ENCODE measurements at regions not wholly inside any gene's neighbourhood (a gene's known extent, or its start where the extent isn't known, plus 50 kb on each side); places are given as distances from the start of the nearest gene placed in this dataset.
"Not testable (repeated sequence)": the region's sequence is repeated elsewhere in the genome, so short reads cannot be mapped to it uniquely, and the experiment has no call there.

- DNase-seq (ENCODE audit: low read depth) = no peak
- no peak overlapping the region for H3K4me3 ChIP-seq (ENCODE audit: control insufficient read depth, low read depth, low read length)
- TF ChIP-seq CTCF (IDR thresholded peaks at IDR 0.05; ENCODE audit: control insufficient read depth, insufficient read depth, low read depth, low read length, missing control alignments) = no peak
Measured at GRCh38 chr11:22554221-22554620, 71.4 kb downstream of the FANCF start.

- no peak overlapping the region for H3K4me3 ChIP-seq (ENCODE audit: control insufficient read depth, low read depth, low read length)
- TF ChIP-seq CTCF (IDR thresholded peaks at IDR 0.05; ENCODE audit: control insufficient read depth, insufficient read depth, low read depth, low read length, missing control alignments) = no peak
- DNase-seq (ENCODE audit: low read depth) = no peak
Measured at GRCh38 chr11:22552885-22553284, 72.7 kb downstream of the FANCF start.

DNA sequence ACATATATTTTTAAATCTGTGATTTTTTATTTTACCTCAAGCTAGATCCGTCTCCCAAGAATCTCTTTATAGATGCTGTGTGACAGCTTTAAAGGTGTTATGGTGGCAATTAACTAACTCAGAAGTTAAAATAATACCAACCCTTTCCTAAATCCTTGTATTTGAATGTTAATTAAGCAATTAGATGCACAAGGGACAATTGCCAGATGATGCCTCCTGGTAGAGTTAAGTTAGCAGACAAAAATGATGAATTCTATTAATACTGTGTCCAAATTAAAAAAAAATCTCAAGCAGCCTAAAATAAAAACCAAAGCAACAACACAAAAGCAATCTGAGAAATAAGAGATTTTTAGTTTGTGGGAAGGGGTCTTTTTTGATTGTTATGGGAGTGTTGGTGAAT is 78.9 kb downstream of the FANCF start:
- TF ChIP-seq CTCF (IDR thresholded peaks at IDR 0.05; ENCODE audit: control insufficient read depth, insufficient read depth, low read depth, low read length, missing control alignments) = no peak
- no peak overlapping the region for H3K4me3 ChIP-seq (ENCODE audit: control insufficient read depth, low read depth, low read length)
- DNase-seq (ENCODE audit: low read depth) = no peak

- TF ChIP-seq CTCF (IDR thresholded peaks at IDR 0.05; ENCODE audit: control insufficient read depth, insufficient read depth, low read depth, low read length, missing control alignments) = no peak
- DNase-seq (ENCODE audit: low read depth) = no peak
Measured at GRCh38 chr11:22543261-22543660, 82.4 kb downstream of the FANCF start.

DNA sequence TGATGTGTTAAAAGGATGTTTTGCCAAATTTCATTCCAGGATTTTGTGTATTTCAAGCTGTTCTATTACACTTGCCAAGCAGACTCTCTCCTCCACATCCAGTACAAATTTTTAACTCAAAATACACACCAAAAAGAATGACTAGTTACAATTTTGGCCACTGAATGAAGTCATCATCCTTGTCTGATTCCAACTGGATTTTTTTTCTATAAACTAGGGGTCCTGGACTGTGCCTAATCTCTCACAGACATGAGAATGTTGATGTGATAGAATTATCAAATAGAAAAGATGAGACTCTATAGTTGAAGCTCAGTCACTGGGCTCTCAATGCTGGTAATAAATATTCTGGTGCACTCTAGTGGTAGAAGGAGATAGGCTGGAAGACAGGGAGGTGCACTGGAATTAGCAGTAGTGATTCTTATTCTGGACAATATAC is 85.8 kb downstream of the FANCF start:
- H3K4me3 ChIP-seq (ENCODE audit: control insufficient read depth, low read depth, low read length) = no peak overlapping the region
- DNase-seq (ENCODE audit: low read depth) = no peak
- peak; percentile 37 for TF ChIP-seq CTCF (IDR thresholded peaks at IDR 0.05; ENCODE audit: control insufficient read depth, insufficient read depth, low read depth, low read length, missing control alignments)

More at GRCh38 chr11:22543261-22543660, 82.4 kb downstream of the FANCF start:
- H3K4me3 ChIP-seq (ENCODE audit: control insufficient read depth, low read depth, low read length) = no peak overlapping the region

DNA sequence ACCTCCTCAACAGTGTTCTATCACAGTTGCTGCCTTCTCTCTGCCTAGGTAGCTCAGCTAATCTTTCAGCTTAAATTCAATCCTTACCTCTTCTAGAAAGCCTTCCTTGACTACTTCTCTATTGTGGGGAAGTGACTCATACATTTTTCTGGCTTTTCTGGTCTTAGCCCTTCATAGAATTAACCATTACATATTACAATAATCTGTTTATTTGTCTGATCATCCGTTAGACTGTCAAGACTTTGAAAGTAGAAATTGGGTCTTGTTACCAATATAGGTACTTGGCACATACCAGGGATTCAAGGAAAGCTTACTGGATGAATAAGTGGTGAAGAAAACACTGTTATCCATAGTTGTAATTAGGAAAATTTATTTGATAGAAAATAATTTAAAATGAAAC is 89.6 kb downstream of the FANCF start:
- no peak for DNase-seq (ENCODE audit: low read depth)
- H3K4me3 ChIP-seq (ENCODE audit: control insufficient read depth, low read depth, low read length) = no peak overlapping the region
- no peak for TF ChIP-seq CTCF (IDR thresholded peaks at IDR 0.05; ENCODE audit: control insufficient read depth, insufficient read depth, low read depth, low read length, missing control alignments)

DNA sequence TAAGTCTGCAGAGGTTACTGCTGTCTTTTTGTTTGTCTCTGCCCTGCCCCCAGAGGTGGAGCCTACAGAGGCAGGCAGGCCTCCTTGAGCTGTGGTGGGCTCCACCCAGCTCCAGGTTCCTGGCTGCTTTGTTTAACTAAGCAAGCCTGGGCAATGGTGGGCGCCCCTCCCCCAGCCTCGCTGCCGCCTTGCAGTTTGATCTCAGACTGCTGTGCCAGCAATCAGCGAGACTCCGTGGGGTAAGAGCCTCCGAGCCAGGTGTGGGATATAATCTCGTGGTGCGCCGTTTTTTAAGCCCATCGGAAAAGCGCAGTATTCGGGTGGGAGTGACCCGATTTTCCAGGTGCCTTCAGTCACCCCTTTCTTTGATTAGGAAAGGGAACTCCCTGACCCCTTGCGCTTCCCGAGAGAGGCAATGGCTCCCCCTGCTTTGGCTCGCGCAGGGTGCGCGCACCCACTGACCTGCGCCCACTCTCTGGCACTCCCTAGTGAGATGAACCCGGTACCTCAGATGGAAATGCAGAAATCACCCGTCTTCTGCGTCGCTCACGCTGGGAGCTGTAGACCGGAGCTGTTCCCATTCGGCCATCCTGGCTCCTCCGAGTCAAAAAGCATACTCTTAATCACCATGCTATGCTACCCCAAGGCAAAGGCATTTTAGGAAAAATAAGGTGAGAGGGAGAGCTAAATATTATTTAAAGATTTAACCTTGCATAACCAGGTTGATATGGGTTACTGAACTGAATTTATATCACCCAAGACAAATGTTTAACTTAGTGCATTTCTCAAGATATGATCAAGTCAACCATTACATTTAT is 96.8 kb downstream of the FANCF start:
- DNase-seq (ENCODE audit: low read depth); H3K4me3 ChIP-seq (ENCODE audit: control insufficient read depth, low read depth, low read length): not testable (repeated sequence)
